HEK293 (cell line): ENCODE measurements at regions not wholly inside any gene's neighbourhood (a gene's known extent, or its start where the extent isn't known, plus 50 kb on each side); places are given as distances from the start of the nearest gene placed in this dataset.

Source experiments
- CTCF ChIA-PET: fragments of 350-600 bp; formaldehyde crosslinking; extraction: SDS; loops from one replicate; lab custom pipeline; 2021; ENCODE audit warnings: antibody characterized with exemption; lab: Yijun Ruan, JAX
- POLR2A ChIA-PET: fragments of 300-600 bp; formaldehyde crosslinking; extraction: SDS; loops from one replicate; lab custom pipeline; 2020; ENCODE audit warnings: antibody characterized with exemption, inconsistent platforms; lab: Yijun Ruan, JAX
- H3K27ac ChIP-seq: fragments of 200-500 bp; sonication (Bioruptor generic); 2 replicates; pipeline ENCODE4 v1.5.1; 2014; ENCODE audit warnings: low read depth, low read length, control low read depth, inconsistent platforms; ENCODE audit errors: extremely low read depth
- H3K36me3 ChIP-seq, 2 experiments: fragments of 200-500 bp in 1 of 2; sonication (Bioruptor generic) in 1 of 2; 1 replicate in 1 of 2; 2 replicates in 1 of 2; pipeline ENCODE4 v1.5.1; 2014 to 2017; ENCODE audit warnings: inconsistent platforms in 2 of 2, low read length in 2 of 2; ENCODE audit not compliant: control insufficient read depth in 2 of 2, insufficient read depth in 1 of 2
- H3K4me1 ChIP-seq: fragments of 200-500 bp; sonication (Bioruptor generic); 2 replicates; pipeline ENCODE4 v1.5.1; 2014; ENCODE audit warnings: mild to moderate bottlenecking, low read length, inconsistent platforms; ENCODE audit not compliant: control insufficient read depth, insufficient read depth
- H3K4me3 ChIP-seq: 2 replicates; pipeline ENCODE4 v1.5.1; 2011; ENCODE audit warnings: low read depth, mild to moderate bottlenecking, control low read depth, low read length, moderate library complexity
- H3K9me3 ChIP-seq: fragments of 200-500 bp; sonication (Bioruptor generic); 2 replicates; pipeline ENCODE4 v1.5.1; 2014; ENCODE audit warnings: low read depth, low read length, inconsistent platforms; ENCODE audit not compliant: control insufficient read depth, insufficient read depth
- ATF2 ChIP-seq: fragments of 450-650 bp; formaldehyde crosslinking; IDR thresholded peaks from 2 replicates; pipeline ENCODE4 v1.5.1; 2016; ENCODE audit warnings: missing biosample characterization, missing genetic modification characterization, low read depth
- BCL11A ChIP-seq: fragments of 450-650 bp; formaldehyde crosslinking; IDR thresholded peaks from 2 replicates; pipeline ENCODE4 v1.5.1; 2016; ENCODE audit warnings: low read depth, missing biosample characterization, missing genetic modification characterization
- KLF16 ChIP-seq: fragments of 450-650 bp; formaldehyde crosslinking; IDR thresholded peaks from 2 replicates; pipeline ENCODE4 v1.5.1; 2017; ENCODE audit warnings: missing biosample characterization, missing genetic modification characterization
- KLF8 ChIP-seq: fragments of 450-650 bp; formaldehyde crosslinking; IDR thresholded peaks from 2 replicates; pipeline ENCODE4 v1.5.1; 2016; ENCODE audit warnings: missing biosample characterization, missing genetic modification characterization
- PRDM4 ChIP-seq: fragments of 450-650 bp; formaldehyde crosslinking; IDR thresholded peaks from 2 replicates; pipeline ENCODE4 v1.5.1; 2017; ENCODE audit warnings: missing biosample characterization, missing genetic modification characterization
- YY2 ChIP-seq: fragments of 450-650 bp; formaldehyde crosslinking; IDR thresholded peaks from 2 replicates; pipeline ENCODE4 v1.5.1; 2016; ENCODE audit warnings: missing biosample characterization, missing genetic modification characterization
- ZBTB1 ChIP-seq: fragments of 450-650 bp; formaldehyde crosslinking; IDR thresholded peaks from 2 replicates; pipeline ENCODE4 v1.5.1; 2016; ENCODE audit warnings: missing biosample characterization, missing genetic modification characterization
- ZBTB17 ChIP-seq: fragments of 450-650 bp; formaldehyde crosslinking; IDR thresholded peaks from 2 replicates; pipeline ENCODE4 v1.5.1; 2016; ENCODE audit warnings: missing biosample characterization, missing genetic modification characterization
- ZBTB26 ChIP-seq: fragments of 450-650 bp; formaldehyde crosslinking; optimal IDR thresholded peaks from 2 replicates; pipeline ENCODE3; 2016; ENCODE audit warnings: missing biosample characterization, mild to moderate bottlenecking, missing genetic modification characterization
- ZBTB49 ChIP-seq: fragments of 450-650 bp; formaldehyde crosslinking; IDR thresholded peaks from 2 replicates; pipeline ENCODE4 v1.5.1; 2016; ENCODE audit warnings: missing biosample characterization, missing genetic modification characterization, low read depth
- ZNF148 ChIP-seq: fragments of 450-650 bp; formaldehyde crosslinking; IDR thresholded peaks from 2 replicates; pipeline ENCODE4 v1.5.0; 2017; ENCODE audit warnings: missing biosample characterization, missing genetic modification characterization, borderline replicate concordance
- ZNF16 ChIP-seq: fragments of 450-650 bp; formaldehyde crosslinking; IDR thresholded peaks from 2 replicates; pipeline ENCODE4 v1.5.1; 2016; ENCODE audit warnings: low read depth, missing biosample characterization, missing genetic modification characterization
- ZNF174 ChIP-seq: fragments of 450-650 bp; formaldehyde crosslinking; IDR thresholded peaks from 2 replicates; pipeline ENCODE4 v1.5.0; 2017; ENCODE audit warnings: missing biosample characterization, mild to moderate bottlenecking, missing genetic modification characterization
- ZNF221 ChIP-seq: fragments of 450-650 bp; formaldehyde crosslinking; IDR thresholded peaks from 2 replicates; pipeline ENCODE4 v1.5.1; 2017; ENCODE audit warnings: missing biosample characterization, missing genetic modification characterization, borderline replicate concordance
- ZNF239 ChIP-seq: fragments of 450-650 bp; formaldehyde crosslinking; IDR thresholded peaks from 2 replicates; pipeline ENCODE4 v1.5.1; 2016; ENCODE audit warnings: missing biosample characterization, missing genetic modification characterization
- ZNF302 ChIP-seq: fragments of 450-650 bp; formaldehyde crosslinking; IDR thresholded peaks from 2 replicates; pipeline ENCODE4 v1.5.1; 2016; ENCODE audit warnings: missing biosample characterization, missing genetic modification characterization, low read depth
- ZNF521 ChIP-seq: fragments of 450-650 bp; formaldehyde crosslinking; IDR thresholded peaks from 2 replicates; pipeline ENCODE4 v1.5.1; 2017; ENCODE audit warnings: missing biosample characterization, mild to moderate bottlenecking, missing genetic modification characterization
- ZNF610 ChIP-seq: fragments of 450-650 bp; formaldehyde crosslinking; IDR thresholded peaks from 2 replicates; pipeline ENCODE4 v1.5.1; 2016; ENCODE audit warnings: missing biosample characterization, missing genetic modification characterization, borderline replicate concordance
- ZNF621 ChIP-seq: fragments of 450-650 bp; formaldehyde crosslinking; IDR thresholded peaks from 2 replicates; pipeline ENCODE4 v1.5.1; 2017; ENCODE audit warnings: missing biosample characterization, missing genetic modification characterization
- ZNF654 ChIP-seq: fragments of 450-650 bp; formaldehyde crosslinking; IDR thresholded peaks from 2 replicates; pipeline ENCODE4 v1.5.1; 2016; ENCODE audit warnings: low read depth, missing biosample characterization, missing genetic modification characterization
- ZNF664 ChIP-seq: fragments of 450-650 bp; formaldehyde crosslinking; IDR thresholded peaks from 2 replicates; pipeline ENCODE4 v1.5.1; 2016; ENCODE audit warnings: missing biosample characterization, missing genetic modification characterization
- ZNF704 ChIP-seq: fragments of 450-650 bp; formaldehyde crosslinking; IDR thresholded peaks from 2 replicates; pipeline ENCODE4 v1.5.1; 2016; ENCODE audit warnings: missing biosample characterization, missing genetic modification characterization

- Histone ChIP-seq H3K27ac (no peak overlapping the region), H3K9me3 (no peaks in the 10 kb centered on the region), H3K36me3 (no peaks in the 10 kb centered on the region), H3K4me3 (no peak overlapping the region), H3K4me1 (no peaks in the 10 kb centered on the region)
- ChIA-PET CTCF (no interaction called here), POLR2A (no interaction called here)
- TF ChIP-seq PRDM4: no peak
- TF ChIP-seq ZNF221 (tag by site-specific recombination): no peak
- TF ChIP-seq YY2 (tag by site-specific recombination): no peak
- TF ChIP-seq ZNF239 (tag by site-specific recombination): no peak
- TF ChIP-seq ZNF610 (tag by site-specific recombination): no peak
- TF ChIP-seq ZBTB17 (tag by site-specific recombination): no peak
- TF ChIP-seq ZNF16 (tag by site-specific recombination): no peak
- no peak for TF ChIP-seq ZNF621 (tag by site-specific recombination)
- TF ChIP-seq ZBTB49 (tag by site-specific recombination): no peak
- TF ChIP-seq BCL11A (tag by site-specific recombination): no peak
- TF ChIP-seq ZNF654: no peak
- no peak for TF ChIP-seq ZNF521
- TF ChIP-seq ZBTB1 (tag by site-specific recombination): no peak
Observed at GRCh38 chr13:72384879-72385278, 342.6 kb downstream of the MZT1 start.

- ChIA-PET POLR2A (no interaction called here), CTCF (interaction anchor here (0.6 kb wide), 1 partner anchor 29 kb away, joined by 4 read pairs; no protein-coding TSS in a partner anchor)
- no peaks in the 10 kb centered on the region for H3K9me3 ChIP-seq
- H3K36me3 ChIP-seq: no peaks in the 10 kb centered on the region
- no peaks in the 10 kb centered on the region for H3K4me1 ChIP-seq
- TF ChIP-seq KLF16 (no peak), ZNF664 (tag by site-specific recombination) (no peak), ZNF148 (tag by site-specific recombination) (no peak), KLF8 (no peak), ZNF704 (tag by site-specific recombination) (no peak), ZNF174 (tag by site-specific recombination) (no peak), ZBTB26 (tag by site-specific recombination) (no peak), YY2 (tag by site-specific recombination) (no peak), ZNF302 (no peak), ATF2 (tag by site-specific recombination) (no peak)
- H3K4me3 ChIP-seq: no peak overlapping the region
- H3K27ac ChIP-seq: no peak overlapping the region
Observed at GRCh38 chr13:72384186-72384823, 343.1 kb downstream of the MZT1 start.
